Karpas-422 (cell line): ENCODE measurements at regions not wholly inside any gene's neighbourhood (a gene's known extent, or its start where the extent isn't known, plus 50 kb on each side); places are given as distances from the start of the nearest gene placed in this dataset.

Source experiments
- DNase-seq: peaks from one replicate; pipeline ENCODE4 v3.0.0-alpha.2; 2015
- H2AFZ ChIP-seq: fragments of 200-600 bp; sonication (generic); 2 replicates; pipeline ENCODE4 v1.6.1; 2014; ENCODE audit warnings: antibody characterized with exemption, low read length, mixed read lengths
- H3K27ac ChIP-seq: fragments of 200-600 bp; sonication (generic); 2 replicates; pipeline ENCODE4 v1.5.1; 2014; ENCODE audit warnings: mild to moderate bottlenecking, low read length, moderate library complexity
- H3K27me3 ChIP-seq: fragments of 200-600 bp; sonication (generic); 2 replicates; pipeline ENCODE4 v1.6.1; 2014; ENCODE audit warnings: low read length, mixed read lengths
- H3K36me3 ChIP-seq: fragments of 200-600 bp; sonication (generic); 2 replicates; pipeline ENCODE4 v1.6.1; 2014; ENCODE audit warnings: low read length, mixed read lengths; ENCODE audit not compliant: insufficient read depth
- H3K4me1 ChIP-seq: fragments of 200-600 bp; sonication (generic); 2 replicates; pipeline ENCODE4 v1.6.1; 2014; ENCODE audit warnings: mild to moderate bottlenecking, low read length, mixed read lengths
- H3K4me2 ChIP-seq: fragments of 200-600 bp; sonication (generic); 2 replicates; pipeline ENCODE4 v1.6.1; 2014; ENCODE audit warnings: low read length, low read depth, mild to moderate bottlenecking; ENCODE audit not compliant: poor library complexity, severe bottlenecking
- H3K4me3 ChIP-seq: fragments of 200-600 bp; sonication (generic); 2 replicates; pipeline ENCODE4 v1.5.1; 2014; ENCODE audit warnings: mild to moderate bottlenecking, antibody characterized with exemption, low read length, mixed read lengths
- H3K79me2 ChIP-seq: fragments of 200-600 bp; sonication (generic); 2 replicates; pipeline ENCODE4 v1.6.1; 2014; ENCODE audit warnings: mild to moderate bottlenecking, low read length, mixed read lengths
- H3K9ac ChIP-seq: fragments of 200-600 bp; sonication (generic); 2 replicates; pipeline ENCODE4 v1.6.0; 2014; ENCODE audit warnings: low read length
- H3K9me2 ChIP-seq: fragments of 200-600 bp; sonication (generic), shearing (Covaris generic); replicated peaks from 2 replicates; pipeline ENCODE4 v1.6.0; 2014; ENCODE audit warnings: mild to moderate bottlenecking, low read length, moderate library complexity; ENCODE audit not compliant: insufficient read depth
- H3K9me3 ChIP-seq: fragments of 300-700, 200-600 bp; sonication (generic); 2 replicates; pipeline ENCODE4 v1.6.1; 2014; ENCODE audit warnings: low read length, mixed read lengths
- H4K20me1 ChIP-seq: fragments of 200-600 bp; sonication (generic); 2 replicates; pipeline ENCODE4 v1.6.1; 2014; ENCODE audit warnings: mild to moderate bottlenecking, antibody characterized with exemption, low read length, low read depth; ENCODE audit not compliant: insufficient read depth

DNA sequence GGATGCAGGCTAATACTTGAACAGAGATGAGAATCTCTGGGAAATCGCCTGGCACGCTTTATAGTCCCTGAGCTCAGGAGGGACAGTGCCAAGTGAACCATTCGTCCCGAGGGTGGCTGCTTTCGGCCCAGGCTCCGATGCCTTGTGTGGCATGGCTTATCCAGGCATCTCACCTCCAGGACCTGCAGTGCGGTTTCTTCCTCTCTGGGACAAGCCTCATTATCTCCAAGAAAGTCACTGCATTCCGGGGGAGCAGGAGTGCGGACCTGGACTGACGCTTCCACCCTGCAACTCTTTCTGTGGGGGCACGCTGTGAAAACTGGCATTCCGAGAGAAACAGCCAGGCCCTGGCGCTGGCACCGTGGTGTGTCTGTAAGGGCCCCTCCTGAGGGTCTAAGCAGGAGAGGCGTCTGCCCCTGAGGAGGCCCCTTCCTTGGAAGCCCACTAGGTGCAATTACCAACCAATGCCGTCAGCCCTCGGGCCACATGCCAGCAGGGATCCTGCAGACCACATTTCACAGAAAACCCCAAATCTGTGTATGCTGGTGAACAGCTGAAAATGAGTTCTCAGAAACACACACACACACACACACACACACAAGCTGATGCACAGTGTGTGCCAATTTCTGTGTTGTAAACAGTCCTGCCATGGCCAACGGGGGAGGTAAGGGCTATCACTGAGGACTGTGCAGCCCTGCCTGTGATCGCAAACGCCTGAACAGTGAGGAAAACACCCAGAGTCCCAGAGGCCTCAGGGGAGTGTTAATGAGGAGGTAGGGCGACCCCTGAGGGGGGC is 351.9 kb upstream of the SALL3 start:
- Histone ChIP-seq H2AFZ (no peak overlapping the region), H3K9me3 (no peaks in the 10 kb centered on the region), H3K36me3 (no peaks in the 10 kb centered on the region), H3K9ac (no peak overlapping the region), H3K27ac (no peak overlapping the region), H4K20me1 (no peaks in the 10 kb centered on the region), H3K27me3 (no peaks in the 10 kb centered on the region), H3K9me2 (no peaks in the 10 kb centered on the region), H3K4me3 (no peak overlapping the region), H3K4me2 (no peak overlapping the region), H3K4me1 (peaks cover 7% of the 10 kb centered on the region; the same call in 1 of the 2 replicates), H3K79me2 (no peaks in the 10 kb centered on the region)
- no peak for DNase-seq

DNA sequence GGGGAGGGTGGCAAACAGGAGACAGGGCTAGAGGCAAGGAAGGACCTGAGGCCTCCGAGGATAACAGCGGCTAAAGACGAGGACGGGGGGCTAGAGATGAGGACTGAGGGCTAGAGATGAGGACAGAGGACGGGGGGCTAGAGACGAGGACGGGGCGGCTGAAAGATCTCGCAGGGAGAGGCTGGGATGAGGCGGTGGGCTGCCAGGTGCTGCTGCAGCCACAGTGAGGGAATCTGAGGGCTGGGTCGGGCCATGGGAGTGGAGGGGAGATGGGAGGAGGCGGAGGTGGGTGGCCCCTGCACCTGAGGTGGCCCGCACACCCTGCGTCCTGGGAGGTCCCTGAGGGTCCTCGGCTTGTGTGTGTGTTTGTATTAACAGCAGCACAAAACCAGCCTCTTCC is 350.2 kb upstream of the SALL3 start:
- Histone ChIP-seq H3K27ac (no peak overlapping the region), H3K9me3 (no peaks in the 10 kb centered on the region), H3K27me3 (no peaks in the 10 kb centered on the region), H3K9ac (no peak overlapping the region), H3K36me3 (no peaks in the 10 kb centered on the region), H3K79me2 (no peaks in the 10 kb centered on the region), H4K20me1 (no peaks in the 10 kb centered on the region), H3K4me3 (no peak overlapping the region), H3K9me2 (no peaks in the 10 kb centered on the region), H3K4me1 (peaks cover 7% of the 10 kb centered on the region; the same call in 1 of the 2 replicates), H3K4me2 (no peak overlapping the region), H2AFZ (no peak overlapping the region)
- DNase-seq, result no peak

DNA sequence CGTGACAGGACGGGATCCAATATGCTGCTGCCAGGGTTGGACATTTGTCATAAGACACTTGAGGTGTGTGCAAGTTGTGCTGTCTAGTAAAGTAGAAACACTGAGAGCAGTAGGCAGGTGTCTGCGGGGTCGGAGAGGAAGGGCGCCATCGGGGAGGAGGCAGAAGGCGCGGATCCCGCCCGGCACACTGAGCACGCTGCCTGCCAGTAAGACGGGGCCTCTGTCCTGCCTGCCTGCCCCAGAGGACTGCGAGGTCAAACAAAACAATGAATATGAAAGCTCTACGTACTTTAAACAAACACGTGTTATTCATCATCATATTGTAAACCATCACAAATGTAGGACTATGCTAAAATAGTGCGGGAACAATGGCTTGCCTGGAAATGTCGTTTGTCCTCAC is 349.3 kb upstream of the SALL3 start:
- H3K4me3 ChIP-seq, result no peak overlapping the region
- peaks cover 7% of the 10 kb centered on the region; the same call in 1 of the 2 replicates for H3K4me1 ChIP-seq
- H3K27ac ChIP-seq, result no peak overlapping the region
- no peaks in the 10 kb centered on the region for H3K79me2 ChIP-seq
- no peaks in the 10 kb centered on the region for H3K9me2 ChIP-seq
- no peak overlapping the region for H2AFZ ChIP-seq
- H3K27me3 ChIP-seq, result no peaks in the 10 kb centered on the region
- no peak overlapping the region for H3K4me2 ChIP-seq
- no peak overlapping the region for H3K9ac ChIP-seq
- no peak for DNase-seq
- no peaks in the 10 kb centered on the region for H3K36me3 ChIP-seq
- no peaks in the 10 kb centered on the region for H4K20me1 ChIP-seq
- H3K9me3 ChIP-seq, result no peaks in the 10 kb centered on the region

DNA sequence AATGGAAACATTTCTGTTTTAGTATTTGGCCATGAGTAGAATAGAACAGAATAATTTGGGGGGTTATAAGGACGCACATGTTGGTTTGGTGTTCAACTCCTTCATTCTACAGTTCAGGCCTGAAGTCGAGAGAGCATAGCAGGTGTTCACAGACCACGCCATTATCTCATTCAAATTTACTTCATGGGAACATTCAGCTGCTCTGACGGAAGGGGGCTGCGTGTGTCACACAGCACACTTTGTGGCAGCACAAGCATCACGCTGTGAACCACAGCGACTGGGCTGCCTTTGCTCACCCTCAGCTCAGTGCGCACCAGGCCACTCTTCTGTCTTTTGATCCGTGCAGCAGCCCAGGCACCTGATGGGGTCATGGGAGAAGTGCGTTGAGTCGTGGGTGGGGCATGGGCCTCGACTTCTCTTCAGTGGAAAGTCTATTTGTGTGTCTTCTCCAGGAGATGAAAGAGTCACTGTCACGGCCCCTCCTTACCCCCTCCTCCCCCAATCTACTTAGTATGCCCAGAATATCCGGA is 348.6 kb upstream of the SALL3 start:
- Histone ChIP-seq H3K9me3 (peaks cover 4% of the 10 kb centered on the region; the same call in 1 of the 2 replicates), H3K9me2 (no peaks in the 10 kb centered on the region), H3K9ac (no peak overlapping the region), H3K4me3 (no peak overlapping the region), H3K4me1 (peaks cover 3% of the 10 kb centered on the region; the same call in 1 of the 2 replicates), H3K4me2 (no peak overlapping the region), H3K79me2 (no peaks in the 10 kb centered on the region), H3K27ac (no peak overlapping the region), H2AFZ (no peak overlapping the region), H3K27me3 (no peaks in the 10 kb centered on the region), H4K20me1 (no peaks in the 10 kb centered on the region), H3K36me3 (no peaks in the 10 kb centered on the region)
- no peak for DNase-seq

DNA sequence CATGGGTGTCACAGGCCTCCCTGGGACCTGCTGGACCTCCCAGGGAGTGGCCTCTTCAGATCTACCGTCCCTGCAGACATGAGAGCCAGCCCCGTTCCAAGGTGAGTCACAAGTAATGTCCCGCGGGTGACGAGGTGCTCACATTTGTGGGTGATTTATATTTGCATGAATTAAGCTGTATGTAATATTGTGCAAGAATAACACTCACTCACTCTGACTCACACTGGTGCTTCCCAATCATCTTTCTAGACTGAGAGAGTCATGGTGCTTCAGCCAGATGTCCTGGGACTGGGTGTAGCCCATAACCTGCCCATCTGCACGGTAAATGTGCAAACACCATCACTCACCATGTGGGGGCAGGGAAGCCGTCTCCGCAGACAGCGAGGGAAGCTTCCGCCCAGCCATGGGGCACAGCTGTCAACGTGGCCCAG is 347.5 kb upstream of the SALL3 start:
- H3K9ac ChIP-seq, result no peak overlapping the region
- no peak overlapping the region for H3K4me2 ChIP-seq
- H3K4me1 ChIP-seq, result no peaks in the 10 kb centered on the region
- no peaks in the 10 kb centered on the region for H3K9me2 ChIP-seq
- H3K36me3 ChIP-seq, result no peaks in the 10 kb centered on the region
- no peak overlapping the region for H2AFZ ChIP-seq
- H3K9me3 ChIP-seq, result peaks cover 13% of the 10 kb centered on the region
- no peak overlapping the region for H3K27ac ChIP-seq
- H4K20me1 ChIP-seq, result no peaks in the 10 kb centered on the region
- no peaks in the 10 kb centered on the region for H3K79me2 ChIP-seq
- no peaks in the 10 kb centered on the region for H3K27me3 ChIP-seq
- peak; percentile 42 for DNase-seq
- H3K4me3 ChIP-seq, result no peak overlapping the region

- DNase-seq, result no peak
- peaks cover 18% of the 10 kb centered on the region for H3K9me3 ChIP-seq
- no peak overlapping the region for H2AFZ ChIP-seq
Measured at GRCh38 chr18:78634061-78634696, 345.4 kb upstream of the SALL3 start.

GRCh38 chr18:78635093-78635800 is 344.4 kb upstream of the SALL3 start:
- Histone ChIP-seq H3K4me2 (no peak overlapping the region), H4K20me1 (no peaks in the 10 kb centered on the region), H2AFZ (no peak overlapping the region), H3K4me3 (no peak overlapping the region), H3K9me2 (no peaks in the 10 kb centered on the region), H3K36me3 (no peaks in the 10 kb centered on the region), H3K27me3 (no peaks in the 10 kb centered on the region), H3K4me1 (no peaks in the 10 kb centered on the region), H3K79me2 (no peaks in the 10 kb centered on the region), H3K9me3 (peaks cover 18% of the 10 kb centered on the region), H3K9ac (no peak overlapping the region), H3K27ac (no peak overlapping the region)
- no peak for DNase-seq

More at GRCh38 chr18:78634061-78634696, 345.4 kb upstream of the SALL3 start:
- Histone ChIP-seq H3K4me3 (no peak overlapping the region), H3K27me3 (no peaks in the 10 kb centered on the region), H3K79me2 (no peaks in the 10 kb centered on the region), H3K36me3 (no peaks in the 10 kb centered on the region), H3K4me2 (no peak overlapping the region), H3K9ac (no peak overlapping the region), H3K9me2 (no peaks in the 10 kb centered on the region), H3K27ac (no peak overlapping the region), H3K4me1 (no peaks in the 10 kb centered on the region), H4K20me1 (no peaks in the 10 kb centered on the region)

DNA sequence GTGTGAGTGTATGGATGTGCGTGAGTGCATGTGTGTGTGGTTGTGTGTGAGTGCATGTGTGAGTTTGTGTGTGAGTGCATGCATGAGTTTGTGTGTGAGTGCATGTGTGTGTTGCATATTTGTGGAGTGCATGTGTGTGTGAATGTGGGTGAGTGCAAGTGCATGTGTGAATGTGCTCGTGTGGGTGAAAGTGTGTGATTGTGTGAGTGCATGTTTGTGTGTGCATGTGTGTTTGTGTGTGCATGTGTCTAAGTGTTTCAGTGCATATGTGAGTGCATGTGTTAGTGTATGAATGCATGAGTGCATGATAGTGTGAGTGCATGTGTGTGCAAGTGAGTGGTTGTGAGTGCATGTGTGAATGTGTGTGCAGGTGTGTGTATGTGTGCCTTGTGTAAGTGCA is 343.4 kb upstream of the SALL3 start:
- DNase-seq, result no peak
- Histone ChIP-seq H3K4me2 (no peak overlapping the region), H3K36me3 (no peaks in the 10 kb centered on the region), H3K4me3 (no peak overlapping the region), H4K20me1 (no peaks in the 10 kb centered on the region), H3K9me3 (peaks cover 18% of the 10 kb centered on the region), H3K27me3 (no peaks in the 10 kb centered on the region), H3K9ac (no peak overlapping the region), H3K4me1 (no peaks in the 10 kb centered on the region), H3K9me2 (no peaks in the 10 kb centered on the region), H3K79me2 (no peaks in the 10 kb centered on the region), H2AFZ (no peak overlapping the region), H3K27ac (no peak overlapping the region)
